Vagina (tissue), 2 donors: ENCODE measurements at regions not wholly inside any gene's neighbourhood (a gene's known extent, or its start where the extent isn't known, plus 50 kb on each side); places are given as distances from the start of the nearest gene placed in this dataset.

Experiments used
- DNase-seq, 2 donors: peaks; one replicate each; pipeline ENCODE4 v3.0.0-alpha.2; 2017; ENCODE audit errors: extremely low spot score in 2 of 2
- H3K27ac ChIP-seq: fragments of 200-600 bp; sonication (generic); one replicate; pipeline ENCODE4 v1.5.1; 2019
- H3K27me3 ChIP-seq: fragments of 200-600 bp; sonication (generic); one replicate; pipeline ENCODE4 v1.5.1; 2019
- H3K36me3 ChIP-seq, 2 donors: fragments of 200-600 bp; sonication (generic); one replicate each; pipeline ENCODE4 v1.5.1; 2017 to 2019
- H3K4me1 ChIP-seq: fragments of 200-600 bp; sonication (generic); one replicate; pipeline ENCODE4 v1.5.1; 2019
- H3K4me3 ChIP-seq, 2 donors: fragments of 200-600 bp; sonication (generic); 1 replicate in 1 of 2; 2 replicates in 1 of 2; pipeline ENCODE4 v1.5.1; 2016 to 2019
- H3K9me3 ChIP-seq: fragments of 200-600 bp; sonication (generic); one replicate; pipeline ENCODE4 v1.5.1; 2019
- POLR2A ChIP-seq, 2 donors: fragments of 450-650 bp; IDR thresholded peaks; one replicate each; pipeline ENCODE4 v1.6.1; 2017; ENCODE audit warnings: antibody characterized with exemption in 2 of 2, mild to moderate bottlenecking in 2 of 2, moderate library complexity in 2 of 2
- POLR2AphosphoS5 ChIP-seq, 2 donors: sonication (generic); formaldehyde crosslinking; IDR thresholded peaks; one replicate each; pipeline ENCODE4 v1.9.0; 2017; ENCODE audit warnings: antibody characterized with exemption in 2 of 2, mild to moderate bottlenecking in 2 of 2, low read depth in 1 of 2; ENCODE audit not compliant: insufficient read depth in 1 of 2
- intact Hi-C: fragments of 100-400 bp; cut with DNase I; formaldehyde crosslinking; loops from one replicate; pipeline ENCODE4 v1.15.1; 2023
- TF ChIP-seq, protein P1 (sequence below), 3 experiments: fragments of 450-650 bp in 2 of 3; fragments of 200-600 bp in 1 of 3; sonication (generic) in 1 of 3; IDR thresholded peaks; one replicate each; pipeline ENCODE4 v1.5.1; 2017 to 2019; ENCODE audit warnings: antibody characterized with exemption in 3 of 3, mild to moderate bottlenecking in 2 of 3, moderate library complexity in 2 of 3

DNA sequence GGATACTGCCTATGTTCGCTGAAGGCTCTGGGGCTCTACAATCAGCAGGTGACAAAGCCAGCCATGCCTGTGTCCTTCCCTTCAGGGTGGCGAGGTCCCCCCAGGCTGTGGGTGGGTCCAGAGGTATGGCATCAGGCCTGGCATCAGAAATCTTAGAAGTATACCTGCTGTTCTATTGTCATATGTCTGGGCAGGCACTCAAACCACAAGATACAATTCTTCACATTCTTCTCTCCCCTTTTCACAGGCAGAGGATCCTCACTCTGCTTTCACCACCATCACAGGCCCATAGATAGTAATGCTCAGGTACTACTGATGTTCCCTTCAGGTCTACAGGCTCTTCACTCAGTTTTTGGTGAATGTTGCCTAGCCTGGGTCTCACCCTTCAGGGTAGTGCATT is 1180.0 kb upstream of the CITED2 start:
- Histone ChIP-seq H3K4me3 (no peak overlapping the region), H3K27ac (no peak overlapping the region), H3K36me3 (no peaks in the 10 kb centered on the region), H3K9me3 (no peaks in the 10 kb centered on the region), H3K27me3 (no peaks in the 10 kb centered on the region), H3K4me1 (no peaks in the 10 kb centered on the region)
- no peak for DNase-seq
- TF ChIP-seq POLR2AphosphoS5 (IDR thresholded peaks at IDR 0.05; ENCODE audit: insufficient read depth in 1 of 2, low read depth in 1 of 2), result no peak
- TF ChIP-seq, protein P1, sequence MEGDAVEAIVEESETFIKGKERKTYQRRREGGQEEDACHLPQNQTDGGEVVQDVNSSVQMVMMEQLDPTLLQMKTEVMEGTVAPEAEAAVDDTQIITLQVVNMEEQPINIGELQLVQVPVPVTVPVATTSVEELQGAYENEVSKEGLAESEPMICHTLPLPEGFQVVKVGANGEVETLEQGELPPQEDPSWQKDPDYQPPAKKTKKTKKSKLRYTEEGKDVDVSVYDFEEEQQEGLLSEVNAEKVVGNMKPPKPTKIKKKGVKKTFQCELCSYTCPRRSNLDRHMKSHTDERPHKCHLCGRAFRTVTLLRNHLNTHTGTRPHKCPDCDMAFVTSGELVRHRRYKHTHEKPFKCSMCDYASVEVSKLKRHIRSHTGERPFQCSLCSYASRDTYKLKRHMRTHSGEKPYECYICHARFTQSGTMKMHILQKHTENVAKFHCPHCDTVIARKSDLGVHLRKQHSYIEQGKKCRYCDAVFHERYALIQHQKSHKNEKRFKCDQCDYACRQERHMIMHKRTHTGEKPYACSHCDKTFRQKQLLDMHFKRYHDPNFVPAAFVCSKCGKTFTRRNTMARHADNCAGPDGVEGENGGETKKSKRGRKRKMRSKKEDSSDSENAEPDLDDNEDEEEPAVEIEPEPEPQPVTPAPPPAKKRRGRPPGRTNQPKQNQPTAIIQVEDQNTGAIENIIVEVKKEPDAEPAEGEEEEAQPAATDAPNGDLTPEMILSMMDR (IDR thresholded peaks at IDR 0.05), result no peak
- no peak for TF ChIP-seq POLR2A (IDR thresholded peaks at IDR 0.05)
- intact Hi-C loops, result no loop called here

DNA sequence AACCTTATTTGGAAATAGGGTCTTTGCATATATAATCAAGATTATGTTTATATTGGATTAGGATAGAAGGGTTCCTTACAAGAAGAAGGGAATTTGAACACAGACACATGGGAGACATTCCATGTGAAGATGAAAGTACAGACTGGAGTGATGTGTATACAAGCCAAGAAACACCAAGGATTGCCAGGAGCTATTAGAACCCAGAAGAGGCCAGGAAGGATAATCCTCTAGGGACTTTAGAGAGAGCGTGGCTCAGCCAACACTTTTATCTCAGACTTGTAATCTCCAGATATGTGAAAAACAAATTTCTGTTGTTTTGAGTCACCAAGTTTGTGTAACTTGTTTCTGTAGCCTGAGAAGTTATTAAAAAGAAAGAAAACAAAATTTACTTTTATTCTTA is 1173.9 kb upstream of the CITED2 start:
- DNase-seq, result no peak
- H3K4me1 ChIP-seq, result no peaks in the 10 kb centered on the region
- H3K27ac ChIP-seq, result no peak overlapping the region
- intact Hi-C loops, result no loop called here
- no peaks in the 10 kb centered on the region for H3K36me3 ChIP-seq
- TF ChIP-seq POLR2AphosphoS5 (IDR thresholded peaks at IDR 0.05; ENCODE audit: insufficient read depth in 1 of 2, low read depth in 1 of 2) (no peak), POLR2A (IDR thresholded peaks at IDR 0.05) (no peak)
- TF ChIP-seq, protein P1 (IDR thresholded peaks at IDR 0.05), result no peak
- H3K9me3 ChIP-seq, result no peaks in the 10 kb centered on the region
- no peaks in the 10 kb centered on the region for H3K27me3 ChIP-seq
- no peak overlapping the region for H3K4me3 ChIP-seq

DNA sequence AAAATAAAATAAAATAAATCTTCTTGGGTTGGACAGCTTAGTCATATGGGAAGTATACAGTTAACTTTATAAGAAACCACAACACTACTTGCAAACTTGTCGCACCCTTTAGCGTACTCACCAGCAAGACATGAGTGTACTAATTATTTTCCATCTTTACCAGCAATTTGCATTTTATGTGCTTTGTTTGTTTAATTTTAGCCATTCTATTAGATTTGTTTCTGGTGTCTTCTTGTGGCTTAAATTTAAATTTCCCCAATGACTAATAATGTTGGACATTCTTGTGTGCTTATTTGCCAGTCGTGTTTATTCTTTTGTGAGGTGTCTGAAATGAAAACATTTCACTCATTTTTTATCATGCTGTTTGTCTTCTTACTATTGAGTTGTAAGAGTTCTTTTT is 1172.2 kb upstream of the CITED2 start:
- DNase-seq, result no peak
- no peaks in the 10 kb centered on the region for H3K36me3 ChIP-seq
- intact Hi-C loops, result no loop called here
- H3K4me1 ChIP-seq, result no peaks in the 10 kb centered on the region
- TF ChIP-seq POLR2A (IDR thresholded peaks at IDR 0.05), result no peak
- TF ChIP-seq, protein P1 (IDR thresholded peaks at IDR 0.05), result no peak
- TF ChIP-seq POLR2AphosphoS5 (IDR thresholded peaks at IDR 0.05; ENCODE audit: insufficient read depth in 1 of 2, low read depth in 1 of 2), result no peak
- H3K27me3 ChIP-seq, result no peaks in the 10 kb centered on the region
- H3K27ac ChIP-seq, result no peak overlapping the region
- no peaks in the 10 kb centered on the region for H3K9me3 ChIP-seq
- H3K4me3 ChIP-seq, result no peak overlapping the region

DNA sequence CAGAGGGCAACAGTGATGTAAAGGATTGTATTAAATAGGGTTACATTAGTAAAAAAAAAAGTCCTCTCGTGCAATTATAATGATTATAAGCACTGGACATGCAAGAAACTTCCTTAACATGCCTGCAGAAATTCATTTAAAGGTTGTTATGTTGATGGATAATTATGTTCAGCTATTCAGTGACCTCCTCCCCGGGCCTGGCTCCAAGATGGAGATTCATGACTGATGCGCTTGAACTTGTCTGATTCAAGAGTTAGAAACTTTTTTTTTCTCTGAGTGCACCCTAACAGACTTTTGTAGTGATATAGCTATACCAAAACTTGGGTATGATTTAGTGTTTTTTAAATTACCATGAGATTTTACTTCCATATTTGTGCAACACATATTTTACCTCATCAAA is 1170.0 kb upstream of the CITED2 start:
- intact Hi-C loops, result no loop called here
- no peak for DNase-seq
- H3K27ac ChIP-seq, result no peak overlapping the region
- H3K9me3 ChIP-seq, result no peaks in the 10 kb centered on the region
- no peak overlapping the region for H3K4me3 ChIP-seq
- H3K36me3 ChIP-seq, result no peaks in the 10 kb centered on the region
- no peaks in the 10 kb centered on the region for H3K27me3 ChIP-seq
- no peaks in the 10 kb centered on the region for H3K4me1 ChIP-seq
- TF ChIP-seq, protein P1 (IDR thresholded peaks at IDR 0.05), result no peak
- TF ChIP-seq POLR2AphosphoS5 (IDR thresholded peaks at IDR 0.05; ENCODE audit: insufficient read depth in 1 of 2, low read depth in 1 of 2), result no peak
- TF ChIP-seq POLR2A (IDR thresholded peaks at IDR 0.05), result no peak

DNA sequence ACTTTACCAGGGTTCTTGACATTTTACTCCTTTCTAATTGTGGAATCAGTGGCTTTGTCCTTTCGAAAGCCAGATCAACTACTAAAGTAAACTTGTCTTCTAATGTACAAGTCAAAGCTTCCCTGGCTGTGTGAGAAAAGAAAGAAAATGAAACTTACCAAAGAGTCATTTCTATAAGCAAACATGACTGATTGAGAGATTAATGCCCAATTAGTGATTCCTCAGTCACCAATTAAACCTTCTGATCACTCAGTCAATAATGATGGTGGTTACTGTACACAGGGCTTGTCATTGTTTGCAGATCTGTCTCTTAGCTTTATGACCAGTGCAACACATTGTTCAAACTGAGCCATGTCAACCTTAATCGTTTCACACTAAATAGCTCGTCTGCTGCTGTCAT is 1168.4 kb upstream of the CITED2 start:
- Histone ChIP-seq H3K27ac (no peak overlapping the region), H3K4me3 (no peak overlapping the region), H3K9me3 (no peaks in the 10 kb centered on the region), H3K4me1 (no peaks in the 10 kb centered on the region), H3K27me3 (no peaks in the 10 kb centered on the region), H3K36me3 (no peaks in the 10 kb centered on the region)
- intact Hi-C loops, result no loop called here
- no peak for DNase-seq
- TF ChIP-seq, protein P1 (IDR thresholded peaks at IDR 0.05), result no peak
- TF ChIP-seq POLR2A (IDR thresholded peaks at IDR 0.05), result no peak
- no peak for TF ChIP-seq POLR2AphosphoS5 (IDR thresholded peaks at IDR 0.05; ENCODE audit: insufficient read depth in 1 of 2, low read depth in 1 of 2)
